ENCODE measurements at regions not wholly inside any gene's neighbourhood (a gene's known extent, or its start where the extent isn't known, plus 50 kb on each side); places are given as distances from the start of the nearest gene placed in this dataset.

- TF ChIP-seq CTCF (IDR thresholded peaks at IDR 0.05), result no peak
- no peak for TF ChIP-seq POLR2A (IDR thresholded peaks at IDR 0.05)
Measured at GRCh38 chr2:139374296-139374850, 594.2 kb upstream of the NXPH2 start.
